Gastrocnemius medialis (tissue), 4 donors: ENCODE measurements at regions not wholly inside any gene's neighbourhood (a gene's known extent, or its start where the extent isn't known, plus 50 kb on each side); places are given as distances from the start of the nearest gene placed in this dataset.

Source experiments
- CTCF ChIP-seq, 5 experiments: fragments of 450-650 bp in 3 of 5; fragments of 200-600 bp in 2 of 5; sonication (generic) in 2 of 5; IDR thresholded peaks in 4 of 5; conservative IDR thresholded peaks in 1 of 5; 1 replicate in 4 of 5; 2 replicates in 1 of 5; pipeline ENCODE4 v1.5.1; 2016 to 2019; ENCODE audit warnings: antibody characterized with exemption in 5 of 5, mild to moderate bottlenecking in 3 of 5, moderate library complexity in 3 of 5
- POLR2A ChIP-seq, 2 donors: fragments of 450-650 bp; IDR thresholded peaks; one replicate each; pipeline ENCODE4 v1.6.1; 2017; ENCODE audit warnings: antibody characterized with exemption in 2 of 2, mild to moderate bottlenecking in 2 of 2, moderate library complexity in 2 of 2

DNA sequence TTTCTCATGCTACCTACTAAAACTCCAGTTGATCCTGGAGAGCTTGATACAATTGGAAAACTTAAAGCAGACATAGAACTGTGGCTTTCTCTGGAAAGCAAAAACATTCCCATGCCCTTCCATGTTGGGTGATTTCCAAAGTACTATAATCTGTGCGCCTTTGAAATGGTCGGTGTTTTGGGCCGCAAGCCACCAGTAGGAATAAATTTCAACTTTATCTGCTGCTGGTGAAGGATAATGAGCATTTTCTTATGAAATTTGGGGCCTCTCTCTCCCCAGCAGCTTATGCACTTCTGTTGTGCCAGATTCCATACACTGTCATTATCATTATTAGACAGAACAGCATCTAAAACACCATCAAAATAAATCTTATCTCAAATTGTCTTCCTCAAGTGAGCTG lies 366.7 kb upstream of the RPS6KA3 start:
- TF ChIP-seq CTCF (IDR thresholded peaks at IDR 0.05 in 4 of 5, conservative IDR thresholded peaks at IDR 0.05 in 1 of 5) (no peak), POLR2A (IDR thresholded peaks at IDR 0.05) (no peak)
